Right forelimb (tissue), 1 donor: ENCODE measurements at regions not wholly inside any gene's neighbourhood (a gene's known extent, or its start where the extent isn't known, plus 50 kb on each side); places are given as distances from the start of the nearest gene placed in this dataset.
A peak's percentile ranks its signal among the peaks of the same experiment; 100 is the strongest.
"Not testable (repeated sequence)": the region's sequence is repeated elsewhere in the genome, so short reads cannot be mapped to it uniquely, and the experiment has no call there.

Experiments
- DNase-seq: peaks from one replicate; pipeline ENCODE4 v3.0.0-alpha.2; 2018

- DNase-seq = no peak
These were observed 52.9 kb upstream of the HDDC2 start for GRCh38 chr6:125354649-125355048.

DNA sequence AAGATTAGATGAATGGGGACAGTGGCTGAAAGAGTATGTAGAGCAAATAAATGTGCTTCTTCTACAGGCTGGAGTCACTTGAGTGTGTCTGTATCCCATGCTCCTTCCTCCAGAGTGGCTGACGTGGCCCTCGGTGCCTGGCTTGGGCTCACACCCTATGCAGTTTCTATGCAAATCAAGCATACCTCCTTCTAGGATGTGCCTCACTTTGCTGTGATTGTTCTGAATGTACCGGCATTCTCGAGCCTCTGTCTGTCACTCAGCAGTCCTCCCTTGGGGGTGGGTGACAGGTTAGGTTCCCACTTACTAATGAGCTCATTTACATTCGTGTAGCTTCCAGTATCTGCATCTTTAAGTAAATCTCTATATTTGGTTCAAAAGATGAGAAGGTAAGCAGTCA, 55.1 kb upstream of the HDDC2 start:
- no peak for DNase-seq

DNA sequence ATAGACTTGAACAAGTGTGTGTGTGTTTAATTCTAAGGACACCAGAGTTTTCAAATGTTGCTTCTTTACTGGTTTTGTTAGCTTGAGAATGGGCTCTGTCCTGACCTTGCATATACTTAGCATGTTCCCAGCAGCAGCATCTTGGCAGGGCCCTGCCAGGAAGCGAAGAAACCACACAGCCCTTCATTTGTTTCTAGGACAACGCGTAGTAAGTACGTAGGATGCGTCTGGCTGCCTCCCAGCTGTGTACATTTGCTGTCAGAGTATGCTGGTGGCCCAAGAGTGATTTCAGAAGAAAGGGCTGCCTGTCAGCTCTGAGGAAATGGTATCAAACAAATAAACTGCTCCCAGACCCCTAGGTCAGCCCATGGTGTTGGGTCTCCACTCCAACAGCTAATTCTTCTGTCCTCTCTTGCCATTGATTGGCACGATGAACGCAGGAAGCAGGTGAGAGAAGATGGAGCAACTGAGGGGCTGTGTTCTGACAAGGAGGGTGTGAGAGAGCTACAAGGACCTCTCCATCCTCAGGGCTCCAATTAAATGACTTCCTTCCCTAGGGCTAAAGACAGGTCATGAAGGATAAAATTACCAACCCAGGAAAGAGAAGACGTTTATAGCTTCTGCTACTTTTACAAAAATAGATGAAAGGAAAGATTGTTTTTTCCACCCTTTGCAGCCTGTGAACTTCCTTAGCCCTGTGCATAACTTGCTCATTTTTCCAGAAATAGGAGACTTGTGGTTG, 55.9 kb upstream of the HDDC2 start:
- peak; percentile 61 for DNase-seq

GRCh38 chr6:125358898-125359297, 57.1 kb upstream of the HDDC2 start:
- no peak for DNase-seq

GRCh38 chr6:125361868-125362267, 60.1 kb upstream of the HDDC2 start:
- no peak for DNase-seq

DNA sequence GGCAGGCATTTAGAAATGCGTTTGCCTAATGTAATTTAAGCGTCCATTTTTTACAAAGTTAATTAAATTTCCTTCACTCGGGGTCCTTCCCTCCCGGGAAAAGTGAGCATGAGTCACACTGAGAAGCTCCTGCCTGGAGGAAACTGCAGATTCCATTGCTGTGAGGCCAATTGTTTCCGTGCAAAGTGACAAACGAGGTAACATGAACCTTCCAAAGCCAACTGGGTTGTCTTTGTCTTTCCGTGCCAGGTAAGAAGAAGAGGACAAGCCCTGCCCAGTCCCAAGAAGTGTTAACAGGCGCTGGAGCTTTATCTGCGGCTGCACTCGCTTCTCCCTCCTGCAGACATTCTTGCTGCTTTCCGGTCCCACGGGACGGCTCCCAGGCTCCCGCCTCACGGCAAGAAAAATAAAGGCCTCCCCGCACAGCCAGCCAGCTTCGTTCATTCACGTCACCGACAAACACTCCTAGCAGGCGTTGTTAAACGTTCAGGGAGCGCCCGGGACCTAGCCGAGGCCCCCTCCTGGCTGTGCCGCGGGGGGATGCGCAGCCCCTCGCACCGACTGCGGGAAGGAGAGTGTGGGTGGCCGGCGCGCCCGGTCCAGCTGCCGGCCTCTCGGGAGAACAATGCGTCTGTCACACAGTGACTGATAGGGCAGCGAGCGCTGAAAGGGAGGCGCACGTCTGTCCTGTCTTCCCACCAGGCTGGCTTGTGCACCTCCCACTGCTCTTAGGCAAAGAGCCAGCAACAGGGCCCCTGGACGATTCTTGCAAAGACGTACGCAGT, 61.5 kb upstream of the HDDC2 start:
- DNase-seq = peak; percentile 73

DNA sequence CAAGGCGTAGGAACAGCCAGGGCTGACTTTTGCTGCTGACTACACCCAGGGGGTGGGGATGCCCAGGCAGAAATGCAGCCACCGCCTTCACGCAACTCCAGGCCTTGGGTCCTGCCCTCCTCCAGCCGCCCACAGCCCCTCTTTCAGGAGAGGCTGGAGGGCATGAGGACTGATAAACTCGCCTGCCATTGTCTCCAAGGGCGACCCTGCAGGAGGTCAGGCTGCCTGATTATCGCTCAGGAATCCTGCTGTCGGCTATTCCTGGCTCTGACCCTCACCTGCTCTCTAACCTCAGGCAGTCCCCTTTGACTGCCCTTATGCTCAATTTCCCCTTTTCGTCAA, 62.0 kb upstream of the HDDC2 start:
- no peak for DNase-seq

DNA sequence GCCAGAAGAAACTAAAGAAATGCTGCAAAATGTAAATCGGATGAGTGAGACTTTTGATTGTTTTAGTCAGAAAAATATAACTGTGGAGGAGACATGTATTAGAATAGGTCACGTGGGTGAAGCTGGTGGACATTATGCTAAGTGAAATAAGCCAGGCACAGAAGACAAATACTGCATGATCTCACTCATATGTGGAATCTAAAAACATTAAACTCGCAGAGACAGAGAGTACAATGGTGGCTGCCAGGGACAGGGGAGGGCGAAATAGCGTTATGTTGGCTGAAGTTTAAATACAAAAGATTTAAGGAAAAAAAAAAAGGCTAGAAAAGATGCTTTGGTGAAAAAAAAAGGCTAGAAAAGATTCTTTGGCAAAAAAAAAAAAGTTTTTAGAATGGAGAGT, 63.5 kb upstream of the HDDC2 start:
- no peak for DNase-seq

DNA sequence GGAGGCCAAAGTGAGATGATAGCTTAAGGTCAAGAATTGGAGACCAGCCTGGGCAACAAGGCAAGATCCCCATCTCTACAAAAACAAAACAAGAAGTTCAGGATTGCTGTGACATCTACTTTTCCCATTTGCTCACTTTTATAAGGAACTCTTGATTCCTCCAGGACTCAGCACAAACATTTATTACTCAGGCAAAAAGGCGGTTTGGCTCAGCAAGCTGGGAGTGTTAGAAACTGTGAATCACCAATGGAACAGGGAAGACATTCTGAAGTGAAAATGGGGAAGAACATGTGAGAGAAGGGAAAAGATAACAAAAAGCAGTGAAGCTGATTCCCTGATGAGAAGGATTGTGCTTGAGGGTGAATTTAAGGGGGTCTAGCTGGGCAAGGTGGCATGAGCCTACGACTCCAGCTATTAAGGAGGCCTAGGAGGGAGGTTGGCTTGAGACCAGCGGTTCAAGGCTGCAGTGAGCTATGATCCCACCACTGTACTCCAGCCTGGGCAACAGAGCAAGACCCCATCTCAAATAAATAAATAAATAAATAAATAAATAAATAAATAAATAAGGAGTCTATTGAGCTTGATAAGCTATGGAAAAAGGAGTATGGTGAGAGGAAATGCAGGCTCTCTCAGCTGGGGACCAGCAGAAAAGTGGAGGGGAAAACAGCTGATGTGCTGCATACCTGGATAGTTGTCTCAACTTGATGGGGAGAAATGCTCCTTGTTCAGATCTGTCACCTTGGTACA, 65.4 kb upstream of the HDDC2 start:
- no peak for DNase-seq

DNA sequence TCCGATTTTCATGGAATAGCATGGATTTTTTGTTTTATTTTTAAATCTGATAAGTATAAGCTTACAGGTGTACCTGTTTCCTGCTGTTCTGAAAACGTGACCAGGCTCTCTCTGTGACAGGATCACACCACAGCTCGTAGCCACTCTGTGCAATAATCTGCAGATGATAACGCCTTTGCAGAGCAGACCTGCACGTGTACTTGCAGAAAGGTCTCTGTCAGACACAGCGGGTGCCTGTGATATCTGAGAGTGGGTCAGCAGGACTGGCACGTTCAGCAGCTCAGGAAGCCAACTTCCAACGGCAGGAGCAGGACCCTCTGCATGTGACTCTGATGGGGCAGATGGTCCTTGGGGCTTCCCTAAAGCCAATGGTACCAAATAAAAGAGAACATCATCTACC, 68.6 kb upstream of the HDDC2 start:
- DNase-seq = no peak

DNA sequence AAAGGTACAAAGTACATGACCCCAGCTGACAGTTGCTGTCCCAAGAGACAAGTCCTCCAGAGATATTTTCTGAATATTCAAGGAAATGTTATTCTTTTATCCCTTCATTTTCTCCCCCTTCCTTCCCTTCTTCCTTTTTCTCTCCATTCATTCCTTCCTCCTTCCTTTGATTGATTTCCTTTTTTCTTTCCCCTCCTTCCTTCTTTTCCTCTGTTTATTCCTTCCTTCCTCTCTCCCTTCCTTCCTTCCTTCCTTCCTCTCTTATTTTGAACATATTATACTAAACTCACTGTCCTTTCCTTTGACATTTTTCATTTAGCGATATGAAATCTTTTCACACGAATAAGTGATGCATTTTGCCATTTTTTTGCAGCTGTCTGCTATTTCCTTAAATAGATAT, 73.2 kb upstream of the HDDC2 start:
- DNase-seq = no peak

DNA sequence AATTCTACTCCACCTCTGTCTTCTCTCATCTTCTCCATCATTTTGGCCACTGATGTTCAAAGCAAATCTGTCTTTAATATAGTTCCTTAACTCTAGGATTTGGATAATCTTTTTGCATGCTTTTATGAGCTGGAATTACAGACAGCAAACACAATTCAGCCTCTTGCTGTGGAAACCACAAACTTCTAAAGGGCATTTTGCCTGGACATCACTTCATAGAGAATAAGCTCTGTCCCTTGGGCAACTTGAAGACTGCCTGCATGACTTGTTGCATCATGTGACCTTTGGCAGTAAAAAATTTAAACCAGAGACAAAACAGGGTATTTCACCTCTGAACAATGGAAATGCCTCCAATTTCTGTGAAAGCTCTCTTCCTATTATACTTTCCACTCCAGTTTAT, 74.1 kb upstream of the HDDC2 start:
- DNase-seq = no peak

GRCh38 chr6:125377621-125378020, 75.9 kb upstream of the HDDC2 start:
- DNase-seq = no peak

DNA sequence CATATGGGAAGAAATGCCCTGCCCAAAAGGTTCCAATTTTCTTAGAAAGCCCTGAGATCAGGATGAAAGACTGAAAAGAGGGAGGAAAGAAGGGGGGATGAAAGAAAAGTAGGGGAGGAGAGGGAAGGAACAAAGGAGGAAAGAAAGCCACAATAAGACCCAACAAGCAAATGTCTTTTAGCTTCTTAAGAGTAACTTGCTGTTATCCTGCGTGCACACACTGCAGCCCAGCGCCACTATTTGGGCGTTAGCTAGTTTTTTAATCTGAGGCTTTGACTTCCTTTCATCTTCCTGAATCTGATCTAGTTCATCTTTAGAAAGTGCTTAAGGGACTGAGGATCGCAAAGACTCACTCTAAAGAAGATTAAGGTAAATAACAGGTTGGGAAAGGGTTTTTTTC, 77.4 kb upstream of the HDDC2 start:
- DNase-seq = no peak

DNA sequence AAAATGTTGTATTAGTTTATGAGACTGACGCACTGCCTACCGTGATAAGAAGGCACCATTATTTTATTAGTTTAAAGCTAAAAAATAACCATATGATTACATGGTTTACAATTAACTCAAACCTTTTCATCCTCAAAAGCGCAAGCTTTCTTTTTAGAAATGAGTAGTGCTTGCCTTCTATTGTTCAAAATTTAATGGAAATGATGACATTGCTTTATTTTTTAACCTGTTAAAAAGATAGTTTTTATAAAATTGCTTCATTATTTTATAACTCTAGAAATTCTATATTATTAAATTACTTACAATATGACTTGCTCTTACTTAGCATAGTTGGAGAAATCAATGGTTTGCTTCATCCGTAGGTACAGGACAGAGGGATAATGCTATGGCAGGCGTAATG, 78.7 kb upstream of the HDDC2 start:
- DNase-seq = no peak

- not testable (repeated sequence) for DNase-seq
These were observed 84.6 kb upstream of the HDDC2 start for GRCh38 chr6:125386337-125386736.

GRCh38 chr6:125392682-125393081, 90.9 kb upstream of the HDDC2 start:
- no peak for DNase-seq

DNA sequence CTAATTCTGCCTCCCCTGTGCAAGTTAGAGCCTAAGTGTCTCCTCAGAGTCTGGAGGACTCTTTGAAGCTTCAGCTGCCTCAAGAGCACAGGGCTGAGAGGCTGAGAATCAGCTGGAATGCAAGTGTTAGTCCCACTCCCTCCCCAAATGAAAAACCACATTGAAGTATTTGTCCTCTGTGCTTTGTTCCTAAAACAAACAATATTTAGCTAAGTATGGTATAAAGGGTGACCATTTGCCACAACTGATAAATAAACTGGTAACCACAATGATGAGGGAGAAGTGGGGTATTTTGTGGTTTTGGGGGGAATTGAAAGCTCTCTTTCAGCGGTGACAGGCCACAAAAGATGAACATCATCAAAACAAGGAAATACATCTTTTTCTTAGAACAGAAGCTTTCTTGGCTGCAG, 91.7 kb upstream of the HDDC2 start:
- no peak for DNase-seq

GRCh38 chr6:125406741-125407140, 105.0 kb upstream of the HDDC2 start:
- no peak for DNase-seq

DNA sequence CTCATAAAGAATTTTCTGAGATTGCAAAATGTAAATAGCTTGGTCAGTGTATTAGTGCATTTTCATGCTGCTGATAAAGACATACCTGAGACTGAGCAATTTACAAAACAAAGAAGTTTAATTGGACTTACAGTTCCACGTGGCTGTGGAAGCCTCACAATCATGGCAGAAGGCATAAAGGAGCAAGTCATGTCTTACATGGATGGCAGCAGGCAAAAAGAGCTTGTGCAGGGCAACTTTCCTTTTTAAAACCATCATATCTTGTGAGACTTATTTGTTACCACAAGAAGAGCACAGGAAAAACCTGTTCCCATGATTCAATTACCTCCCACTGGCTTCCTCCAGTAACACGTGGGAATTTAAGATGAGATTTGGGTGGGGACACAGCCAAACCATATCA, 112.7 kb upstream of the HDDC2 start:
- DNase-seq = no peak

- no peak for DNase-seq
These were observed 114.1 kb upstream of the HDDC2 start for GRCh38 chr6:125415913-125416312.

- no peak for DNase-seq
These were observed 120.1 kb upstream of the HDDC2 start for GRCh38 chr6:125421836-125422235.

DNA sequence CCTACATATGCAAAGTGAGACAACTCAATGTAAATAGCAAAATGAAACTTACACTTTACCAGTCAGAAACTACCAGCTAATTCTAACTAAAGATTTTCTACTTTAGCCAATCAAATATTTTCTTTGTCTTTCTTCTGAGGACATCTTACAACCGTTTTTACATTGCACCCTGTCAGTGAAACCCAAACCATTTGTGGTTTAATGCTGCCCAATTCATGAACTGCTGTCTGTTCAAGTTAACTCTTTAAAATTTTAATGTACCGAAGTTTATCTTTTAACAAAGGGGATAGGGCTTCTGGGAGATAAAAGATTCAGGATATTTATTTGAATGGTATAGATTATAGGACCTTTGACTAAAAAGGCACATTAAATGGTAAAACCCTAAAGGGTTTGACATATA, 121.3 kb upstream of the HDDC2 start:
- no peak for DNase-seq

- DNase-seq = no peak
These were observed 130.2 kb upstream of the HDDC2 start for GRCh38 chr6:125431971-125432370.
